SIG-M5 treated with dmso at 0.1 percent for 504 hours (cell line): ENCODE measurements at regions not wholly inside any gene's neighbourhood (a gene's known extent, or its start where the extent isn't known, plus 50 kb on each side); places are given as distances from the start of the nearest gene placed in this dataset.
"Not testable (repeated sequence)": the region's sequence is repeated elsewhere in the genome, so short reads cannot be mapped to it uniquely, and the experiment has no call there.

ENCODE experiments used
- DNase-seq: peaks from one replicate; lab custom pipeline; 2025; ENCODE audit not compliant: unreplicated experiment; lab: John Stamatoyannopoulos, UW

GRCh38 chr3:157921811-157922210 lies 184.4 kb downstream of the SHOX2 start:
- DNase-seq: no peak

- DNase-seq: no peak
Observed at GRCh38 chr3:157920822-157921700, 185.2 kb downstream of the SHOX2 start.

DNA sequence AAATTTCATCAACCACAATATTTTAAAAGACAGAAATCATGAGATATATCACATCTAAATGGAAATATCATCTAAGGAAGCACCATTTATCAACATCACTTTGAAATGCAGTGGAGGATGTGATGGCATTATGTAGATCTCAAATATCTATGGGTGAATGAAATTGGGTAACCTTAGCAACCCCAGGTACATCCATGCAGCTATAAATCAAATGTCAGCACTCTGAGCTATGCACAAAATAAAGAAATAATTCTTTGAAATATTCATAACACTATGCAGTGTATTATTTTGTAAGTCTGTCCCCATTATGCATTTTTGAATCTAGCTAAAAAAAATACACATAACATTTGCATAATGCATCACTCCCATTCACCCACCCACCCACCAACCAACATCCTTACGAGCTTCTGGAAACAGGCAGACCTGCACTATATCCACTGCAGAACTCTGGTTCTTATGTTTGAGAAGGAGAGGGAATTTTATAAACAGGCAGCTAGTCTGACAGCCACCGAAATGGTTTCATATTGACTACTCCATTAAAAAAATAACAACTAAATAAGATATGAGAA lies 186.8 kb downstream of the SHOX2 start:
- DNase-seq: no peak

DNA sequence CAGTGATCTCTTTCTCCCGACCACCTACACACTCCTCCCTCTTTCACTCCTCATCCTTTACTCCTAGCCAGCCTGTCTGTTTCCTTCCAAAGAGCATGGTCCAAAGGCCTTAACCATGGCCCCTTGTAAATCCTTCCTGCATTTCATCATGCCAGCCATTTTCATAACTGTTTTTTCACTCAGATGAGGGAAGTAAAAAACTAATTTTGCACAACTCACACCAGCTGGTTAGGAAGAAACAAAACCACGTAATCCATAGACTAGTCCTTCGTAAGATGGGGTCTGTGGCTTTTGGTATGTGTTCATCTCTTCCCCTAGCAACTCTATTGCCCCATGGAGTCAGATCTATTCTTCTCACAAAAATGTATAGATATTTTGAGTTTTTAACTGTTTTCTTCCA lies 187.8 kb downstream of the SHOX2 start:
- DNase-seq: peak; percentile 92

- DNase-seq: no peak
Observed at GRCh38 chr3:157916672-157917071, 189.5 kb downstream of the SHOX2 start.

DNA sequence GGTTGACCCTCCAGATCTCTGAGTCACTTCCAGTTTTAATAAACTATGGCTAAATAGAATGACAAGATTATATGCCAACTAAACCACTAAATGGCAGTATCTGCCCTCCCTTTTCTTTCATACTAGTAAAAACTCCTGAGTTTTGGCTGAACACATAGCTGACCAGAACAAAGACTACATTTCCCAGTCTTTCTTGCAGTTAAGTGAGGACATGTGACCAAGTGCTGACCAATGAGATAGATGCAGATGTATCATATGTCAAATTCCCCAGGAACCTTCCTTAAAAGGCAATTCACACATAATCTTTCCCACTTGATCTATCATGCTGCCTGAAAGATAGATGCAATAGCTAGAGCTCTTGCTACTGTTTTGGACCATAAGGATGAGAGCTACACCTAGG lies 191.3 kb downstream of the SHOX2 start:
- DNase-seq: no peak

- DNase-seq: peak; percentile 14
Observed at GRCh38 chr3:157913741-157914150, 192.5 kb downstream of the SHOX2 start.

DNA sequence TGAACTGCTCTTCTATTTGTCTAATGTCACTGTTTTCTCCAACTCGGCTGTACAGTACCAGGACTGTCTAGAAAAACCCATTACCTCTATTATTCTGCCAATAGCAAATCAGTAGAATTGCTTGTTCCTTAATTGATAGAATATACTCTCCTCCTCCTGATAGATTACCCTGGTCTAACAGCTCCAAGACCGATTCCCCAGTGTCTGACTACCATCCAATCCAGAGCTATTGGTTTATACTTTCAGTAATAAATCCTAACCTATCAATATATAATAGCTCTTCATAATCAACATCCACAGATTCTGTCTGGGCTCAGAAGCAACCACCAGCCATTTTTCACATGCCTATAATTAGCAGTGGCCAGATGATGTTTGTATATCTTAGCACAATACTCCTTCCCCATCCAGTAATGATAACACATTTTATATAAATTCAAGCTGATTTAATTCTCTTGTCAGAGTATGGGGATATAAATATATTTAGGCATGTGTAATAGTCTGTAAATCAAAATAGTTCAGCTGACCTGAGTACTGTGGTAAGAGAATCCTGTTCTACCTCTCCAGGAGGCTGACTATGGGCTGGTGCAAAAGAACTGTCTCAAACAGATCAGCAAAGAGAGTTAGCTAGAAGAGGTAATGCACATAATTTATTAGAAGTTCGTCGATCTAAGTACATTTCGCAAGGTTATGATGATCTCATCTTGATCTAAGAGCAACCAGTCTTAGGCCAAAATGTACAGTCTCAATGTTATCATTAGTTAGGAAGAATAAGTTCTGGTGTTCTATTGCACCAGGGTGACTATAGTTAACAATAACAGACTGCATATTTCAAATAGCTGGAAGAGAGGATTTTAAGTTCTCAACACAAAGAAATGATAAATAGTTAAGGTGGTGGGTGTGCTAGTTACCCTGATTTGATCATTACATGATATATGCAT lies 193.4 kb downstream of the SHOX2 start:
- no peak for DNase-seq

- no peak for DNase-seq
Observed at GRCh38 chr3:157906627-157907026, 199.6 kb downstream of the SHOX2 start.

- DNase-seq: no peak
Observed at GRCh38 chr3:157905885-157906284, 200.3 kb downstream of the SHOX2 start.

DNA sequence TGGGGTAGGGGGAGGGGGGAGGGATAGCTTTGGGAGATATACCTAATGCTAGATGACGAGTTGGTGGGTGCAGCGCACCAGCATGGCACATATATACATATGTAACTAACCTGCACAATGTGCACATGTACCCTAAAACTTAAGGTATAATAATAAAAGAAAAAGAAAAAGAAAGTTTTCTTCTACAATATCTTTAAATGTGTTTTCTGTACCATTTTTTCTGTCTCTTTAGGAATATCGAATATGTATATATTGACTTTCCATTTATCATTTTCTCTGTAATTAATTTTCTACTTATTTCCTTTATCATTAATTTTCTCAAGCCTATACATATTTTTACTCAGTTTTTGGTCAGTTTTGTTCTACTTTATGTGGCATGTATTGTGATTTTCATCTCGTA lies 203.5 kb downstream of the SHOX2 start:
- DNase-seq: not testable (repeated sequence)

DNA sequence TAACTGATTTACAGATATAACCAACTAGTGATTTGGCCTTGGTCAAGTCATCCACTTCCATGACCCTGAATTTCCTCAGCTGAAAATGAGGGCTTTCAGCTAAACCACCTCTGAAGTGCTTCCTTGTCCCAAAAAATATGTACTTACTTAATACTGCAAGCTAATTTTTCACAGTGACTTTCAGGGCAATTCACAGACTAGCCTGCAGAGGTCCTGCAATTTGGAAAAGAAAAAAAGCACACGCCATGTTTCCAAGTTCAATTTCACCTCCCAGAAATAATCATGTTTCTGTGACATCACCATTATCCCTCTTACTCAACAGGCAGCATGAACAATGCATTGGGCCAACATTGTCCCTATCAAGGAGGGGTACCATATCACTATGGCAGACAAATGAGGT lies 218.2 kb downstream of the SHOX2 start:
- no peak for DNase-seq

- no peak for DNase-seq
Observed at GRCh38 chr3:157876556-157876955, 229.7 kb downstream of the SHOX2 start.

DNA sequence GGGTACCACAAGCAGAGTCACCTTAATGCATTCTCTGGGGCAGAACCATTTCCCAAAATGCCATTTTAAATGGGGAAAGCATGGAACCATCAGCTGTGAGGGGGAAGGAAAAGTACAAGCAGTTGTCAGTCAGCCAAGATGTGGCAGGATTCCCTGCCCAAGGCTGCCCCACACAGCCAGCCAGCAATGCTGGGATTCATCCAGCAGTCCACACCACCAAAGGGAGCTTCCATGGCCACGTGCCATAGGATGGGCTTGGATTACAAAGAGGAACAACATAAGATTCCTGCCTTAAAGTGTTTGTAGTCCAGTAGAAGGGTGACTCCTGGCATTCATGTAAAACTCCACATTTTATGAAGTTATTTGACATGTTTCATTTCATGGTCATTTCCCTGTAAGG lies 233.3 kb downstream of the SHOX2 start:
- no peak for DNase-seq

- DNase-seq: no peak
Observed at GRCh38 chr3:157871838-157872460, 234.3 kb downstream of the SHOX2 start.

DNA sequence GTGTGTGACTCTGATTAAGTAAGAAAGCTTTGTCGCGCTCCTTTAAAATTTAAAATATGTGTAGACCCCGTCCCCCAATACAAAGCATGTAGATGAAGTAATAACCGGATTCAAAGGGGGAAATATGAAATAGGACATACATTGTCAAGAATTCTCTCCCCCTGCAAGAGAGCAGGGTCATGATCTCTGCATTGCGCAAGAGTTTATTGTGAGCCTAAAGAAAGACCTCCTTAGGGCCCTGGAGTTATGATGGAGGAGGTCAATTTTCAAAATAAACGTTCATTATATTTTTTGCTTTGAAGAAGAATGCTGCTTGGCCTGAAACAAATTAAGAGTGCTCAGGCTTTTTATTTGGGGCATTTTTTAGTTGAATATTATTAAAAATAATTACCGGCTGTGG lies 235.0 kb downstream of the SHOX2 start:
- DNase-seq: no peak

DNA sequence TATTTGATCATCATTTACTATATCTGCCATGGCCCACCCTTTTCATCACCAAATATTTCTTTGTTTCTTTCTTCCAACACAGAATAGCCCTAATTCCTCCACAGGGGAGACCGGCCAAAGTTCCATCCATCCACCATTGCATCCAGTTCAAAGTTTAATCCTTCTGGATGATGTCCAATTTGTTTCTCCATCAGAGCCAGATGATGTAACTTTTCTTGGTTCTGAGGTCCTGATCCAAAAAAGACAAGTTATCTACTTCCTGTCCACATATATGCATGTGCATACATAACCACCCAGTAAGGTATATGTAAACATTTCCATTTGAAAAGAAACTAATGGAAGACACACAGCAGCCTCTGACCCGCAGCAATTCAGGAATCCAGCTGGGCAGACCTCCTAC lies 237.3 kb downstream of the SHOX2 start:
- DNase-seq: no peak

- DNase-seq: no peak
Observed at GRCh38 chr3:157868196-157868595, 238.0 kb downstream of the SHOX2 start.

- DNase-seq: peak; percentile 33
Observed at GRCh38 chr3:157865352-157866000, 240.7 kb downstream of the SHOX2 start.

GRCh38 chr3:157861076-157861765 lies 245.0 kb downstream of the SHOX2 start:
- no peak for DNase-seq
